NT2/D1 (cell line): ENCODE measurements at regions not wholly inside any gene's neighbourhood (a gene's known extent, or its start where the extent isn't known, plus 50 kb on each side); places are given as distances from the start of the nearest gene placed in this dataset.
A peak's percentile ranks its signal among the peaks of the same experiment; 100 is the strongest.

ENCODE experiments used
- DNase-seq: peaks from one replicate; pipeline ENCODE4 v3.0.0-alpha.2; 2011; ENCODE audit warnings: low read depth, low spot score
- H3K27me3 ChIP-seq: 2 replicates; pipeline ENCODE4 v1.6.0; 2011; ENCODE audit warnings: mild to moderate bottlenecking; ENCODE audit not compliant: insufficient read length, insufficient read depth
- H3K36me3 ChIP-seq: 2 replicates; pipeline ENCODE4 v1.6.1; 2011; ENCODE audit warnings: mild to moderate bottlenecking, low read length, mixed read lengths; ENCODE audit not compliant: insufficient read depth, insufficient read length
- H3K4me1 ChIP-seq: 2 replicates; pipeline ENCODE4 v1.5.1; 2011; ENCODE audit not compliant: insufficient read depth, insufficient read length
- H3K4me3 ChIP-seq: 2 replicates; pipeline ENCODE4 v1.5.1; 2011; ENCODE audit warnings: low read depth; ENCODE audit not compliant: insufficient read length
- H3K9ac ChIP-seq: 2 replicates; pipeline ENCODE4 v1.6.0; 2011; ENCODE audit warnings: low read depth; ENCODE audit not compliant: insufficient read length
- H3K9me3 ChIP-seq: 2 replicates; pipeline ENCODE4 v1.5.1; 2011; ENCODE audit warnings: mild to moderate bottlenecking, low read length; ENCODE audit not compliant: insufficient read depth
- SUZ12 ChIP-seq: IDR thresholded peaks from 2 replicates; pipeline ENCODE4 v1.6.1; 2011; ENCODE audit not compliant: insufficient read length, insufficient read depth; ENCODE audit errors: extremely low read depth
- YY1 ChIP-seq: IDR thresholded peaks from 2 replicates; pipeline ENCODE4 v1.6.1; 2011; ENCODE audit not compliant: insufficient read length, insufficient read depth
- ZNF274 ChIP-seq: IDR thresholded peaks from 2 replicates; pipeline ENCODE4 v1.6.1; 2011; ENCODE audit warnings: mild to moderate bottlenecking, low read depth, low read length

GRCh38 chr18:60485201-60485600 lies 112.6 kb upstream of the MC4R start:
- no peak overlapping the region for H3K4me3 ChIP-seq
- H3K9ac ChIP-seq: no peak overlapping the region
- H3K36me3 ChIP-seq: no peaks in the 10 kb centered on the region
- H3K27me3 ChIP-seq: no peaks in the 10 kb centered on the region
- TF ChIP-seq YY1: no peak
- no peaks in the 10 kb centered on the region for H3K4me1 ChIP-seq
- no peak for DNase-seq
- H3K9me3 ChIP-seq: no peaks in the 10 kb centered on the region

- peaks cover 7% of the 10 kb centered on the region for H3K27me3 ChIP-seq
- no peaks in the 10 kb centered on the region for H3K36me3 ChIP-seq
- H3K9me3 ChIP-seq: no peaks in the 10 kb centered on the region
- H3K9ac ChIP-seq: no peak overlapping the region
- H3K4me1 ChIP-seq: no peaks in the 10 kb centered on the region
- no peak overlapping the region for H3K4me3 ChIP-seq
- peak; percentile 18 for DNase-seq
- no peak for TF ChIP-seq YY1
- TF ChIP-seq SUZ12: no peak
- TF ChIP-seq ZNF274: no peak
Observed at GRCh38 chr18:60493066-60493465, 120.5 kb upstream of the MC4R start.

- Histone ChIP-seq H3K9ac (no peak overlapping the region), H3K4me1 (no peaks in the 10 kb centered on the region), H3K36me3 (no peaks in the 10 kb centered on the region), H3K27me3 (no peaks in the 10 kb centered on the region), H3K9me3 (no peaks in the 10 kb centered on the region), H3K4me3 (no peak overlapping the region)
- TF ChIP-seq ZNF274 (no peak), YY1 (no peak), SUZ12 (no peak)
- no peak for DNase-seq
Observed at GRCh38 chr18:60499675-60500074, 127.1 kb upstream of the MC4R start.

- Histone ChIP-seq H3K9me3 (no peaks in the 10 kb centered on the region), H3K36me3 (no peaks in the 10 kb centered on the region), H3K9ac (no peak overlapping the region), H3K4me3 (no peak overlapping the region), H3K4me1 (no peaks in the 10 kb centered on the region), H3K27me3 (no peaks in the 10 kb centered on the region)
- no peak for TF ChIP-seq YY1
- no peak for TF ChIP-seq SUZ12
- TF ChIP-seq ZNF274: no peak
- no peak for DNase-seq
Observed at GRCh38 chr18:60500960-60501359, 128.4 kb upstream of the MC4R start.

- TF ChIP-seq YY1: no peak
- Histone ChIP-seq H3K9me3 (no peaks in the 10 kb centered on the region), H3K4me1 (no peaks in the 10 kb centered on the region), H3K36me3 (no peaks in the 10 kb centered on the region), H3K4me3 (no peak overlapping the region), H3K27me3 (no peaks in the 10 kb centered on the region), H3K9ac (no peak overlapping the region)
- no peak for DNase-seq
Observed at GRCh38 chr18:60502591-60502990, 130.0 kb upstream of the MC4R start.

GRCh38 chr18:60503199-60503598 lies 130.6 kb upstream of the MC4R start:
- H3K36me3 ChIP-seq: no peaks in the 10 kb centered on the region
- TF ChIP-seq YY1 (no peak), ZNF274 (no peak), SUZ12 (no peak)
- no peak overlapping the region for H3K9ac ChIP-seq
- no peak overlapping the region for H3K4me3 ChIP-seq
- H3K9me3 ChIP-seq: no peaks in the 10 kb centered on the region
- H3K4me1 ChIP-seq: no peaks in the 10 kb centered on the region
- DNase-seq: no peak
- H3K27me3 ChIP-seq: no peaks in the 10 kb centered on the region

GRCh38 chr18:60506190-60506589 lies 133.6 kb upstream of the MC4R start:
- TF ChIP-seq YY1: no peak
- no peak for TF ChIP-seq SUZ12
- TF ChIP-seq ZNF274: no peak
- H3K27me3 ChIP-seq: no peaks in the 10 kb centered on the region
- H3K9me3 ChIP-seq: no peaks in the 10 kb centered on the region
- H3K36me3 ChIP-seq: no peaks in the 10 kb centered on the region
- no peak for DNase-seq
- H3K4me1 ChIP-seq: no peaks in the 10 kb centered on the region
- no peak overlapping the region for H3K4me3 ChIP-seq
- no peak overlapping the region for H3K9ac ChIP-seq

GRCh38 chr18:60506682-60507081 lies 134.1 kb upstream of the MC4R start:
- Histone ChIP-seq H3K9me3 (no peaks in the 10 kb centered on the region), H3K27me3 (no peaks in the 10 kb centered on the region), H3K4me3 (no peak overlapping the region), H3K9ac (no peak overlapping the region), H3K4me1 (no peaks in the 10 kb centered on the region), H3K36me3 (no peaks in the 10 kb centered on the region)
- DNase-seq: no peak
- TF ChIP-seq SUZ12: no peak
- TF ChIP-seq YY1: no peak
- TF ChIP-seq ZNF274: no peak
